Progenitor cell of endocrine pancreas (in vitro differentiated cells): ENCODE measurements at regions not wholly inside any gene's neighbourhood (a gene's known extent, or its start where the extent isn't known, plus 50 kb on each side); places are given as distances from the start of the nearest gene placed in this dataset.

ENCODE experiments used
- DNase-seq: peaks from one replicate; pipeline ENCODE4 v3.0.0; 2021; ENCODE audit warnings: low spot score; ENCODE audit not compliant: unreplicated experiment
- H3K27ac Mint-ChIP-seq: 2 replicates; pipeline ENCODE4 v1.8.0; 2021; ENCODE audit warnings: mild to moderate bottlenecking, moderate library complexity, mixed read lengths
- H3K27me3 Mint-ChIP-seq: 2 replicates; pipeline ENCODE4 v1.8.0; 2021; ENCODE audit warnings: mixed read lengths
- H3K36me3 Mint-ChIP-seq: 2 replicates; pipeline ENCODE4 v1.8.0; 2022; ENCODE audit warnings: mixed read lengths; ENCODE audit not compliant: insufficient read depth
- H3K4me1 Mint-ChIP-seq: 2 replicates; pipeline ENCODE4 v1.8.0; 2021; ENCODE audit warnings: low read depth, mixed read lengths
- H3K4me3 Mint-ChIP-seq: 2 replicates; pipeline ENCODE4 v1.8.0; 2021; ENCODE audit warnings: low read depth, mild to moderate bottlenecking, moderate library complexity, mixed read lengths
- H3K9me3 Mint-ChIP-seq: 2 replicates; pipeline ENCODE4 v1.8.0; 2021; ENCODE audit warnings: low read depth, mixed read lengths
- CTCF ChIP-seq: fragments of 200-600 bp; sonication (generic); IDR thresholded peaks from one replicate; pipeline ENCODE4 v1.5.0; 2021; ENCODE audit warnings: antibody characterized with exemption, mild to moderate bottlenecking; ENCODE audit not compliant: unreplicated experiment

GRCh38 chr13:75231235-75231634 lies 250.7 kb downstream of the TBC1D4 start:
- Mint-ChIP-seq H3K27ac (no peak overlapping the region), H3K27me3 (no peaks in the 10 kb centered on the region), H3K4me3 (no peak overlapping the region), H3K9me3 (peaks cover 3% of the 10 kb centered on the region), H3K4me1 (peaks cover 6% of the 10 kb centered on the region), H3K36me3 (no peaks in the 10 kb centered on the region)
- DNase-seq: no peak
- TF ChIP-seq CTCF: no peak

- Mint-ChIP-seq H3K4me3 (no peak overlapping the region), H3K4me1 (peaks cover 6% of the 10 kb centered on the region), H3K27me3 (peaks cover 1% of the 10 kb centered on the region), H3K36me3 (no peaks in the 10 kb centered on the region), H3K27ac (no peak overlapping the region), H3K9me3 (no peaks in the 10 kb centered on the region)
- no peak for TF ChIP-seq CTCF
- DNase-seq: no peak
Measured at GRCh38 chr13:75226733-75227435, 255.1 kb downstream of the TBC1D4 start.

GRCh38 chr13:75226092-75226491 lies 255.9 kb downstream of the TBC1D4 start:
- no peak for DNase-seq
- Mint-ChIP-seq H3K4me3 (no peak overlapping the region), H3K9me3 (no peaks in the 10 kb centered on the region), H3K36me3 (no peaks in the 10 kb centered on the region), H3K4me1 (peaks cover 6% of the 10 kb centered on the region), H3K27me3 (peaks cover 5% of the 10 kb centered on the region), H3K27ac (no peak overlapping the region)
- TF ChIP-seq CTCF: no peak

- Mint-ChIP-seq H3K27me3 (peaks cover 11% of the 10 kb centered on the region), H3K9me3 (no peaks in the 10 kb centered on the region), H3K4me3 (no peak overlapping the region), H3K4me1 (peaks cover 6% of the 10 kb centered on the region), H3K27ac (no peak overlapping the region), H3K36me3 (no peaks in the 10 kb centered on the region)
- TF ChIP-seq CTCF: no peak
- DNase-seq: no peak
Measured at GRCh38 chr13:75225288-75226032, 256.5 kb downstream of the TBC1D4 start.

GRCh38 chr13:75224053-75224742 lies 257.8 kb downstream of the TBC1D4 start:
- H3K27me3 Mint-ChIP-seq: peaks cover 15% of the 10 kb centered on the region
- H3K27ac Mint-ChIP-seq: no peak overlapping the region
- H3K36me3 Mint-ChIP-seq: no peaks in the 10 kb centered on the region
- no peak for TF ChIP-seq CTCF
- H3K4me1 Mint-ChIP-seq: peaks cover 5% of the 10 kb centered on the region
- DNase-seq: no peak
- no peak overlapping the region for H3K4me3 Mint-ChIP-seq
- H3K9me3 Mint-ChIP-seq: no peaks in the 10 kb centered on the region
